Neural progenitor cell (in vitro differentiated cells): ENCODE measurements at regions not wholly inside any gene's neighbourhood (a gene's known extent, or its start where the extent isn't known, plus 50 kb on each side); places are given as distances from the start of the nearest gene placed in this dataset.

Experiments
- DNase-seq: peaks from one replicate; pipeline ENCODE4 v3.0.0-alpha.2; 2016; ENCODE audit warnings: low spot score
- H2AFZ ChIP-seq: fragments of 200-600 bp; sonication (generic); replicated peaks from 2 replicates; pipeline ENCODE4 v1.6.1; 2016; ENCODE audit warnings: antibody characterized with exemption
- H3F3A ChIP-seq: fragments of 200-600 bp; sonication (generic); 2 replicates; pipeline ENCODE4 v1.6.1; 2016; ENCODE audit warnings: antibody characterized with exemption, low read depth
- H3K27ac ChIP-seq: fragments of 200-600 bp; sonication (generic); 2 replicates; pipeline ENCODE4 v1.5.1; 2016; ENCODE audit warnings: mild to moderate bottlenecking
- H3K27me3 ChIP-seq: fragments of 200-600 bp; sonication (generic); 2 replicates; pipeline ENCODE4 v1.6.1; 2016; ENCODE audit warnings: mild to moderate bottlenecking, moderate library complexity
- H3K36me3 ChIP-seq: fragments of 200-600 bp; sonication (generic); 2 replicates; pipeline ENCODE4 v1.5.1; 2016
- H3K4me1 ChIP-seq: fragments of 200-600 bp; sonication (generic); 2 replicates; pipeline ENCODE4 v1.6.1; 2016; ENCODE audit warnings: mixed run types
- H3K4me2 ChIP-seq: fragments of 200-600 bp; sonication (generic); 2 replicates; pipeline ENCODE4 v1.6.1; 2016
- H3K4me3 ChIP-seq: fragments of 200-600 bp; sonication (generic); 2 replicates; pipeline ENCODE4 v1.5.1; 2016
- H3K79me2 ChIP-seq: fragments of 200-600 bp; sonication (generic); 2 replicates; pipeline ENCODE4 v1.6.1; 2016; ENCODE audit warnings: low read depth
- H3K9ac ChIP-seq: fragments of 200-600 bp; sonication (generic); 2 replicates; pipeline ENCODE4 v1.6.1; 2016
- H3K9me3 ChIP-seq: fragments of 200-600 bp; sonication (generic); 2 replicates; pipeline ENCODE4 v1.5.1; 2016; ENCODE audit warnings: low read depth
- H4K20me1 ChIP-seq: fragments of 200-600 bp; sonication (generic); 2 replicates; pipeline ENCODE4 v1.6.1; 2016; ENCODE audit warnings: low read depth
- H3K27ac Mint-ChIP-seq: 3 replicates; pipeline ENCODE4 v1.8.0; 2021; ENCODE audit warnings: mixed read lengths
- H3K27me3 Mint-ChIP-seq: 2 replicates; pipeline ENCODE4 v1.8.0; 2022; ENCODE audit warnings: low read depth, mild to moderate bottlenecking, inconsistent platforms, moderate library complexity, mixed read lengths; ENCODE audit not compliant: insufficient read depth
- H3K36me3 Mint-ChIP-seq: 3 replicates; pipeline ENCODE4 v1.8.0; 2021; ENCODE audit warnings: mixed read lengths
- H3K4me1 Mint-ChIP-seq: 3 replicates; pipeline ENCODE4 v1.8.0; 2021; ENCODE audit warnings: mixed read lengths
- H3K4me3 Mint-ChIP-seq: 3 replicates; pipeline ENCODE4 v1.8.0; 2021; ENCODE audit warnings: mild to moderate bottlenecking, moderate library complexity, mixed read lengths
- H3K9me3 Mint-ChIP-seq: 3 replicates; pipeline ENCODE4 v1.8.0; 2020; ENCODE audit warnings: mixed read lengths
- CTCF ChIP-seq: fragments of 200-600 bp; sonication (generic); IDR thresholded peaks from 2 replicates; pipeline ENCODE4 v1.5.1; 2017; ENCODE audit warnings: antibody characterized with exemption, mild to moderate bottlenecking
- EZH2 ChIP-seq: fragments of 200-600 bp; sonication (generic); IDR thresholded peaks from 2 replicates; pipeline ENCODE4 v1.6.1; 2017; ENCODE audit warnings: antibody characterized with exemption, mild to moderate bottlenecking, moderate library complexity
- EZH2phosphoT487 ChIP-seq: fragments of 200-600 bp; sonication (generic); IDR thresholded peaks from 2 replicates; pipeline ENCODE4 v1.6.1; 2017; ENCODE audit warnings: antibody characterized with exemption

- H2AFZ ChIP-seq = no peak overlapping the region
- peaks cover 2% of the 10 kb centered on the region for H3K9me3 Mint-ChIP-seq
- no peak overlapping the region for H3K9ac ChIP-seq
- H4K20me1 ChIP-seq = peaks cover 3% of the 10 kb centered on the region
- no peaks in the 10 kb centered on the region for H3K36me3 Mint-ChIP-seq
- peaks cover 4% of the 10 kb centered on the region for H3K27me3 Mint-ChIP-seq
- H3F3A ChIP-seq = peaks cover 11% of the 10 kb centered on the region
- H3K27me3 ChIP-seq = peaks cover 9% of the 10 kb centered on the region
- H3K4me1 Mint-ChIP-seq = peaks cover 20% of the 10 kb centered on the region
- DNase-seq = no peak
- no peak overlapping the region for H3K4me3 ChIP-seq
- H3K4me3 Mint-ChIP-seq = no peak overlapping the region
- H3K36me3 ChIP-seq = no peaks in the 10 kb centered on the region
- H3K9me3 ChIP-seq = no peaks in the 10 kb centered on the region
- no peaks in the 10 kb centered on the region for H3K79me2 ChIP-seq
- peaks cover 13% of the 10 kb centered on the region for H3K4me1 ChIP-seq
- no peak overlapping the region for H3K27ac Mint-ChIP-seq
- H3K4me2 ChIP-seq = no peak overlapping the region
- H3K27ac ChIP-seq = no peak overlapping the region
- TF ChIP-seq CTCF (no peak), EZH2phosphoT487 (no peak), EZH2 (no peak)
Measured at GRCh38 chr14:61614693-61615092, 80.6 kb upstream of the HIF1A start.

GRCh38 chr14:61615743-61616523, 79.4 kb upstream of the HIF1A start:
- H3K36me3 Mint-ChIP-seq = no peaks in the 10 kb centered on the region
- H3K4me2 ChIP-seq = no peak overlapping the region
- H3K27ac Mint-ChIP-seq = peak overlapping the region; percentile 4

GRCh38 chr14:61616524-61617185, 78.7 kb upstream of the HIF1A start:
- DNase-seq = no peak
- peaks cover 7% of the 10 kb centered on the region for H3K4me1 ChIP-seq
- H3K79me2 ChIP-seq = no peaks in the 10 kb centered on the region
- no peak overlapping the region for H2AFZ ChIP-seq
- no peaks in the 10 kb centered on the region for H3K36me3 Mint-ChIP-seq
- peaks cover 11% of the 10 kb centered on the region for H3K4me1 Mint-ChIP-seq
- H3K27ac ChIP-seq = no peak overlapping the region
- no peaks in the 10 kb centered on the region for H3K9me3 ChIP-seq
- H3F3A ChIP-seq = peaks cover 7% of the 10 kb centered on the region
- no peak overlapping the region for H3K9ac ChIP-seq
- H3K9me3 Mint-ChIP-seq = peaks cover 2% of the 10 kb centered on the region
- no peak overlapping the region for H3K4me3 Mint-ChIP-seq
- no peak overlapping the region for H3K27ac Mint-ChIP-seq
- no peak overlapping the region for H3K4me3 ChIP-seq
- H3K27me3 Mint-ChIP-seq = peaks cover 4% of the 10 kb centered on the region
- no peak overlapping the region for H3K4me2 ChIP-seq
- no peak for TF ChIP-seq CTCF
- no peak for TF ChIP-seq EZH2phosphoT487
- no peak for TF ChIP-seq EZH2
- H3K36me3 ChIP-seq = no peaks in the 10 kb centered on the region
- no peaks in the 10 kb centered on the region for H3K27me3 ChIP-seq
- no peaks in the 10 kb centered on the region for H4K20me1 ChIP-seq

More at GRCh38 chr14:61615743-61616523, 79.4 kb upstream of the HIF1A start:
- Histone ChIP-seq H3K27ac (no peak overlapping the region), H3F3A (peaks cover 7% of the 10 kb centered on the region), H4K20me1 (no peaks in the 10 kb centered on the region), H3K4me3 (no peak overlapping the region), H3K79me2 (no peaks in the 10 kb centered on the region), H3K36me3 (no peaks in the 10 kb centered on the region), H2AFZ (no peak overlapping the region), H3K27me3 (peaks cover 2% of the 10 kb centered on the region), H3K4me1 (peaks cover 7% of the 10 kb centered on the region), H3K9ac (no peak overlapping the region), H3K9me3 (no peaks in the 10 kb centered on the region)
- Mint-ChIP-seq H3K4me3 (no peak overlapping the region), H3K9me3 (peaks cover 2% of the 10 kb centered on the region), H3K4me1 (peaks cover 12% of the 10 kb centered on the region), H3K27me3 (peaks cover 4% of the 10 kb centered on the region)
- DNase-seq = no peak
- no peak for TF ChIP-seq EZH2
- TF ChIP-seq EZH2phosphoT487 = no peak
- no peak for TF ChIP-seq CTCF
